ENCODE measurements at regions not wholly inside any gene's neighbourhood (a gene's known extent, or its start where the extent isn't known, plus 50 kb on each side); places are given as distances from the start of the nearest gene placed in this dataset.
"Not testable (repeated sequence)": the region's sequence is repeated elsewhere in the genome, so short reads cannot be mapped to it uniquely, and the experiment has no call there.

DNA sequence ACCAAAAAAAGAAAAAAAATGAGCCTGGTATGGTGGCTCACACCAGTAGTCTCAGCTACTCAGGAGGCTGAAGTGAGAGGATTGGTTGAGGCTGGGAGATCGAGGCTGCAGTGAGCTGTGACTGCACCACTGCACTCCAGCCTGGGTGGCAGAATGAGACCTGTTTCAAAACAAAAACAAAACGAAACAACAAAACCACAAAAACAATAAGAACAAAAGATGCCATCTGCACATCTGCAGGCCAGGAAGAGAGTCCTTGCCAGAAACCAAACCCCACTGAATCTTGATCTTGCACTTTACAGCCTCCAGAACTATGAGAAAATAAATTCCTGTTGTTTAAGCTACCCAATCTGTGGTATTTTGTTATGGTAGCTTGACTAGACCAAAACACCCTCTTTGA is 207.7 kb downstream of the YTHDC2 start:
- DNase-seq: no peak

DNA sequence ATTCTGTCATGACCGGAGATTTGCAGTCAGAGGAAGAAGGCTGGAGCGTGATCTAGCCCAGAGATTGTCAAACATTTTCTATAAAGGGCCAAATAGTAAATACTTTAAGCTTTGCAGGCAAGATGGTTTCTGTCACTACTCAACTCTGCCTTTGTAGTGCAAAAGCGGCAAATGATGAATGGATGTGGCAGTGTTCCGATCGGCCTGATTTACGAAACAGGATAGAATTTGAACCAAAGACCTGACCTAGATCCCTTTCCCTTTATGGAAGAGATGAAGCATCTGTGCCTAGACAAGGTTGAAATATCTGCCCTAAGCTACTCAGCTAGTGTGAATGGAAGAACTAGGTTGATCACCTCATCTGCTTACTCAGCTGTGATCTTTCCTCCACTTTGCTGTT is 209.5 kb downstream of the YTHDC2 start:
- no peak for DNase-seq

DNA sequence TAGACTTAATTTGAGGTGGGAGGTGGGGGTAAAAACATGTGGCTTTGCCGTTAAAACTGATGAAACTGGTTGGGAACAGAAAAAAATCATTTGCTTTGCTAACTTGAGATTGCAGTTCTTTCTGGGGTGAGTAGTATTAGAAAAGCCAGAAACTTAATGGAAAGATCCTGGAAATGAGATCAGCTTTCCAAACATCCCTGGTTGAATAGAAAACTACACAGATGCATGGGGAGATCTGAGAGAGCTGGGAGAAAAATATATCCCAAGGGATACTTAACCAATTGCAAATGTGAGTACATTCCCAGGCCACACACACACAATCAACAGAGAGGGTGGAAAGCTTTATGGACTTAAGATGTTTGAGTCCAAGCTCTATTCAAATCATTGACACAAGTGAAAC is 222.3 kb downstream of the YTHDC2 start:
- no peak for DNase-seq

DNA sequence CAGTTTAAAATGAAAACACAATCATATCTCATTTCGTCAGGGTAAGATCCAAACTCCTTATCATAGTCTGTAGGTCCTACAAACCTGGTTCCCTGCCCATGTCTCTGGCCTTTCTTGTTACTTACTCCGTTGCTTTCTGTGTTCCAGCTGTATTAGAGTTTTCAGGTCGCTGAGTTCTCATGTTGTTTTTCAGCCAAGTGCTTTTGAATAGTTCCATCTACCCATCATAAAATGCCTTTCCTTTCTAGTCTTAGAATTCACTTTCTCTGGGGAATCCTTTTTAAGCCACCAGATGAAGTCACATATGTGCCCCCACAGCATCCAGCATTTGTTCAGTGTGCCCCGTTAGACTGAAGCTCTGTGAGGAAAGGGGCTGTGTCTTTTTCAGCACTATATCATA is 228.7 kb downstream of the YTHDC2 start:
- no peak for DNase-seq

DNA sequence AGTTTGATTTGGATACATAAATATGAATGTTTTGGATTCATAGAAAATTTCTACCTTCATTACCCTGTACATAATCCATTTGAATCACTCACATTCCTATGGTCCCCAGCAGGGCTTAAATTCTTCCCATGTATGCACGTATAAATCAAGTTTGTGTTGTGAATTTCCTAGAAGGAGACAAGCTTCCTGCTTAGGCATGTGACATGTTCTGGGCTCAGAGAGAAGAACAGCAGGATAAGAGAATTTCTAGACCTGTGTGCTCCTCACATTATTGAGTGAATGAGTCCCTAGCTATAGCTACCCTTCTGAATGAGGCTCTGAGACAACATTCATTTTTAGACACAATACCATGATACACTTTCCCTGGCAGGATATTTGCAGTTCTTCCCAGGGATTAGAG is 229.1 kb downstream of the YTHDC2 start:
- DNase-seq: no peak

DNA sequence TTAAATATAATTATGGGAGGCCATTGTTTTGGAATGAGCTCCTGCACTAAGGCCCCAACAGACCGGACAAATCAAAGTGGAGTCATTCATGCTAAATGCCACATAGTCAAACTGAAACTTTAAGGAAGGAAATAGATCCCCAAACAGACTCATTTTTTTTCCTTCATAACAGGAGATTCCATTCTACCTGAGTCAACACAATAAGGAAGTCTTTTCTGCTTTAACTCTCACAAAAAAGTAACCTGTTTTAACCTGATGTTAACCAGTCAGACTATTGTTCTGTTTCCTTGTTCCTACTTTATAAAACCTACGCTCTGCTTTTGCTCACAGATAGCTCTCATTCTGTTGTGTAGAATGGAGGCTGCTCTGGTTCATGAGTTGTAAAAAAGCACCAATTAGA is 234.9 kb downstream of the YTHDC2 start:
- no peak for DNase-seq

DNA sequence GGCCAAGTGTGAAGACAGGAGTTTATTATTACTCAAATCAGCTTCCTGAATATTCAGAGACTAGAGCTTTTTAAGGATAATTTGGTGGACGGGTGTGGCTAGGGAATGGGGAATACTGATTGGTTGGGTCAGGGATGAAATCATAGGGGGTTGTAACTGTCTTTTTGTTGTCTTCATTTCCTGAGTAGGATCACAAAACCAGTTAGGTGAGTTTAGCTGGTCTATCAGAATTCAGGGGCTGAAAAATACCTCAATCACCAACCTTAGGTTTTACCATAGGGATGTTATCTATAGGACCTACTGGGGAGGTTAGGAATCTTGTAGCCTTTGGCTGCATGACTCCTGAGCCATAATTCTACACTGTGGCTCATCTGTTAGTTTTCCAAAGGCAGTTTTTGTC is 235.8 kb downstream of the YTHDC2 start:
- no peak for DNase-seq

DNA sequence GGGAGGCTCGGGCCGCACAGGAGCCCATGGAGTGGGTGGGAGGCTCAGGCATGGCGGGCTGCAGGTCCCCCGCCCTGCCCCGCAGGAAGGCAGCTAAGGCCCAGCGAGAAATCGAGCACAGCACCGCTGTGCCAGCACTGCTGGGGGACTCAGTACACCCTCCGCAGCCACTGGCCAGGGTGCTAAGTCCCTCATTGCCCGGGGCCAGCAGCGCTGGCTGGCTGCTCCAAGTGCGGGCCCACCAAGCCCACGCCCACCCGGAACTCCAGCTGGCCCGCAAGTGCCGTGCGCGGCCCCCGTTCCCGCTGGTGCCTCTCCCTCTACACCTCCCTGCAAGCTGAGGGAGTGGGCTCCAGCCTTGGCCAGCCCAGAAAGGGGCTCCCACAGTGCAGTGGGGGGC is 239.7 kb downstream of the YTHDC2 start:
- DNase-seq: not testable (repeated sequence)

DNA sequence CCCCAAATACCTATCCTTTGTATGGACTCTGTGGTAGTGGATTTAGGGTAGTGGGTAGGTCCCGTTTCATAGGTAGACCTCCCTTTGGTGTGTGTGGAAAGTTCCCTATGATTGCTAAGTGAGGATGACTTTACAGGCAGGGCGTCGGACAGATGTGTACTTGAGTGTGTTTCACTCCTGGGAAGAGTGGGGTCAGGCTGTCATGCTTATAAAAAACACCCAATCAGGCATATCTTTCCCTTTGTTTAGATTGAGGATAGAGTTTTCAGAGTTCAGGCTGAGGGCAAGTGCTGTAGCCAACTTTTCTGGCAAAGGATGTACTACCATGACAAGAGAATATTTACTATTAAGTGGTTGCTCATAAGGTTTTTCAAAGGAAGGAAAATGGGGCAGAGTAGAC is 242.0 kb downstream of the YTHDC2 start:
- no peak for DNase-seq

DNA sequence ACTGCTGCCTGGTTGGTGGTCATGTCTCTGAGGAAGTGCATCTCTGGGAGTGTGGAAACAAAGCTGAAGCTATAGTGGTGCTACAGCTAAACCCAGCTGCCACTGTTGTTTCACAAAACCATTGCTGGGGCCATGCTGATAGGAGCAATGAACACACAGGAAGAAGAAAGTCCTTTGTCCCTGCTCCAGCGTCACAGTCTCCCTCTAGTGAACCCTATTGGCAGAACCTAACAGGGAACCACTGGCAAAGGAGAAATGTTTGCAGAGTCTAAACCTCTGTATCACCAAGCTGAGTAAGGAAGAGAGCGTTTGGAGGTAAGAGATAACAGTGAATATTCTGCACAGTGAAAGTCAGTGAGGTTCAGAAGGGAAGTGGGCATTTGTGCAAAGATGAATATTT is 244.0 kb downstream of the YTHDC2 start:
- DNase-seq: no peak

DNA sequence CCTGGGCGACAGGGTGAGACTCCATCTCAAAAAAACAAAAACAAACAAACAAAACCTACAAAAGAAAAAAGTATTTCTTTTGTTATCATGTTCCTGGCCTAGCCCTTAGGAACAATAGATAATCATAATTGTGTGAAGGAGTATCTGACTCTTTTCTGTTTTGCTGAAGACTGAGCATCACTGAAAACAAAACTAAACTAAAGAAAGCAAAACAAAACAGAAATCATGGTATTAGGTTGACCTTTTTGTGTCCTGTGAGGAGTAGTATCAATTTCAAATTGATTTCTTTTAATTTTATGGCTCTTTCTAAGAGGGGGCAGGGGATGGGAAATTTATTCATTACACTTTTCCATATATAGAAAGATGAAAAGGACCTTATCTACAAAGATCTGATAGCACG is 246.0 kb downstream of the YTHDC2 start:
- no peak for DNase-seq

DNA sequence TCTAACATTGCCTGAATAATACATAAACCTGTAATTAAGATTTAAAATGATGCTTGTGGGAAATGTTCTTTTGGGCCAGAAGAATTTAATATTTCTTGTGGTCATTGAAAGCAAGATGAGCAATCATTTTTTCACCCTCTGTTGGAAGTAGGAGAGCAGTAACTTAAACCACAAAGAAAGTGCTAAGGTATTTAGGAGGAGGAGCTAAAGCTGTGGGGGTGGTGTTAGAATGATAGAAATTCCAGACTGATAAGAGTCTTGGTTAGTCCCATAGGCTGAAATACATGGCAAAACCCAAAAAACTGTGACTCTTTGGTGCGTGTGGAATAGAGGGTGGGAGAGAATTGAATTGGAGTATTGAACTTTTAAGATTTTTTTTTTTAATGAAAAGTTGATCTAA is 247.0 kb downstream of the YTHDC2 start:
- no peak for DNase-seq

DNA sequence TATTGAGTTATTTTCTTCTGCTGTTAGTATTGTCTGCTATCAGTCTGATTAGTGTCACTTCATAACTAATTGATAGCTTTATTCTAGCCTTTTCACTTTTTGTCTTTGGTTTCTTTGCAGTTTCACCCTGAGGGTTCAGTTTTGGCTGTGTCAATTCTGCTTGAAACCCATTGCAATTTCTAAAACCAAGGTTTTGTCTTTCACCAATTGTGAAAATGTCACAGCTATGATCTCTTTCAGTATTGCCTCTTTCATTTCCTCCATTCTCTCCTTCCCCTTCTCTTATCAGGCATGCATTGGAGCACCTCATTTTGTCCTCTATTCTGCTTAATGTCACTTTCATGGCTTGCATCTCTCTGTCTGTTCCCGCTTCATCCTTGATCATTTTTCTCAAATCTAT is 248.1 kb downstream of the YTHDC2 start:
- DNase-seq: no peak

DNA sequence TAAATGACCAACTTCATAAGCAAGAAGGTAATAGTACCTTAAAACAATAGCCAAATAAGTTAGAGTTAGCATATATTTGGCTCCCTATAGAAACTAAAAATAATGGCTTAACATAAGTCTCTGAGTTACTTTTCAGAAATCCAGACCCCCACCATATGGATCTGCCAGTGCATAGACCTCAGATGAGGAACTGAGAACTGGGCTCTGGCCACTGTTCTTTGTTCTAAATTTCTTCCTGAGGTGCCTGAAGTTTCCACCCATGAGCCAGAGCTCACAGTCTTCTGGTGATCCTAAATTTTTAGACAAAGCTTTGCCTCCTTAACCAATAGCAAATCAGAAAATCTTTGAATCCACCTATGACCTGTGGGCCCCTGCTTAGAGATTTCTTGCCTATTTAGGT is 250.9 kb downstream of the YTHDC2 start:
- no peak for DNase-seq

DNA sequence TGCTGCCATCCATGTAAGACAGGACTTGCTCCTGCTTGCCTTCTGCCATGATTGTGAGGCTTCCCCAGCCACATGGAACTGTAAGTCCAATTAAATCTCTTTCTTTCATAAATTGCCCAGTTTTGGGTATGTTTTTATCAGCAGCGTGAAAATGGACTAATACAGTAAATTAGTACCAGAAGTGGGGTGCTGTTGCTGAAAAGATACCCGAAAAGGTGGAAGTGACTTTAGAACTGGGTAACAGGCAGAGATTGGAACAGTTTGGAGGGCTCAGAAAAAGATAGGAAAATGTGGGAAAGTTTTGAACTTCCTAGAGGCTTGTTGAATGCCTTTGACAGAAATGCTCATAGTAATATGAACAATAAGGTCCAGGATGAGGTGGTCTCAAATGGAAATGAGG is 253.3 kb downstream of the YTHDC2 start:
- not testable (repeated sequence) for DNase-seq

DNA sequence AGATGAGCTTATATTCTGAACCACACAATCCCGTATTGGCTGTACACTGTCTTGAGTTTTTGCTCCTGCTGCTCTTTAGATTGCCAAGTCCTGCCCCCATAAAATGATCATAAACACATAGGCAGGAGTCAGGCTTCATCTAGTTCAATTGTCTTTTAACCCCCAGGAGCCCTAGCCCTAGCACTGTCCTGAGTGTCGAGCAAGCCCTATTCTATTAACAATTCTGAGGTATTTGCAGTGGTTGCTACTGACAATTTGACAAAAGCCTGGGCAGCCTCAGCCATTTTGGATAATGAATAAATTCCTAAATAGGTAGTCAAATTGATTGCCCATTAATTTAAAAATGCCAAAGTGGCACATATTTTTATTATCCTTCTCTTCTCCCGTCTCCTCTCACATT is 257.2 kb downstream of the YTHDC2 start:
- no peak for DNase-seq

DNA sequence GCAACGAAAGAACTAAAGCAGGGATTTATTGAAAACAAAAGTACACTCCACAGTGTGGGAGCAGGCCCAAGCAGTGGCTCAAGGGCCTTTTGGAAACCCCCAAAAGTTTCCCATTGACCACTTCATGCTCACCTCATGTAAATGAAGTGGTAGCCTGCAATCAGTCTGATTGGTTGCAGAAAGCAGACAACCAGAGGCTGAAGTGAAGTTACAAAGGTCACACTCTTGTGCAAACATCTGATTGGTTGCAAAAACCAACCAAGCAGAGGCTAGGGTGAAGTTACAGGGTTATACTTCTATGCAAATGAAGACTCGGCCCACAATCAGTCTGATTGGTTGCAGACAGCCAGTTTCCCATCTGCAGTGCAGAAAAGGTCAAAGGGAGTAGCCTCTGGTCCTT is 258.0 kb downstream of the YTHDC2 start:
- DNase-seq: no peak

DNA sequence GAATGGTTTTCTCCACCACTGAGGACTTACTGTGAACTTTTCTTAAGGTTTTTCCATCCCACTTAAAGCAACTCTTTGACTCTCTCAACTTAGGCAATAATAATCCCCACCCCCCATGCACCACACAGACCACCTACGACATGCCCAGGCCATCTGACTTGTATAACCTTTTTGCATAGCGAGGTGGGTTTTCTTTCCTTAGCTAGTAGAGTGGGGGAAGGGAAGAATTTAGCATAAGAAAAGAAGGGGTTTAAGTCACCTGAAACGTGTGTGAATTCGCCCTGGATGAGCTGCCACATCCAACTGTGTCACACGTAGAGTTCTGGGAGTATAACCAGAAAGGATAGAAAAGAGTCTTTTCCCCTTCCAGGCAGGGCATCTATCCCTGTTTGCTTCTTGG is 262.7 kb downstream of the YTHDC2 start:
- DNase-seq: no peak

DNA sequence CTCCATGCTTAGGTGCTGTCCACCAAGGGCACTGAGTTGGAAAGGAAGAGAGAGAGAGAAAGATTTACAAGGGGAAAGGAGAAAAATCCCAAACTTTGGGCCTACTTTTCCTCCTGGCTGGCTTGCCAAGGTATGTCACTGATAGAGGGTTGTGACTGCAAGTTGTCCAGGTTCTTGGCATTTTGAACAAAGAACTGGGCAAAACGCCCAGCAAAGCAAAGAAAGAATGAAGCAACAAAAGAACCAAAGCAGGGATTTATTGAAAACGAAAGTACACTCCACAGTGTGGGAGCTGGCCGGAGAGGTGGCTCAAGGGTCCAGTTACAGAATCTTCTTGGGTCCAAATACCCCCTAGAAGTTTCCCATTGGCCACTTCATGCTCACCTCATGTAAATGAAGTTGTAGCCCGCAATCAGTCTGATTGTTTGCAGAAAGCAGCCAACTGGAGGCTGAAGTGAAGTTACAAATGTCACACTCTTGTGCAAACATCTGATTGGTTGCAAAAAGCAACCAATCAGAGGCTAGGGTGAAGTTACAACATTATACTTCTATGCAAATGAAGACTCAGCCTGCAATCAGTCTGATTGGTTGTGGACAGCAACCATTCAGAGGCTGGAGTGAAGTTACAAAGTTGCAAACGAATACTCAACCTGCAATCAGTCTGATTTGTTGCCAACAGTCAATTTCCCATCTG is 263.5 kb downstream of the YTHDC2 start:
- DNase-seq: peak; percentile 11

DNA sequence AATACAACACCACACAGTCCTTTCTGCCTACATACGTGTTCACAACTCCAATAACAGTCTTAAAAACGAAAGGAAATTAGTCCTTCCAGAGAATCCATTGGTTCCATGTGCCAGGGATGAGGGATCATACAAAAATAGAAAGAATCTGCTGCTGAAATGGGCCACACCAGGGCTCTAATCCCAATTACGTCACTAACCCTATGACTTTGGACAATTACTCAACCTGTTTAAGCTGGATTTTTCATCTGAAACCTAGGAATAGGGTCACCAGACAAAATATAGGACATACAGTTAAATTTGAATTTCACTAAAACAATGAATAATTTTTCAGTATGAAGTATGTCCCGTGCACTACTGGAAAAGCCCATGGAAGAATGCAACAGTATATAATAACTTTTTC is 264.7 kb downstream of the YTHDC2 start:
- DNase-seq: no peak

DNA sequence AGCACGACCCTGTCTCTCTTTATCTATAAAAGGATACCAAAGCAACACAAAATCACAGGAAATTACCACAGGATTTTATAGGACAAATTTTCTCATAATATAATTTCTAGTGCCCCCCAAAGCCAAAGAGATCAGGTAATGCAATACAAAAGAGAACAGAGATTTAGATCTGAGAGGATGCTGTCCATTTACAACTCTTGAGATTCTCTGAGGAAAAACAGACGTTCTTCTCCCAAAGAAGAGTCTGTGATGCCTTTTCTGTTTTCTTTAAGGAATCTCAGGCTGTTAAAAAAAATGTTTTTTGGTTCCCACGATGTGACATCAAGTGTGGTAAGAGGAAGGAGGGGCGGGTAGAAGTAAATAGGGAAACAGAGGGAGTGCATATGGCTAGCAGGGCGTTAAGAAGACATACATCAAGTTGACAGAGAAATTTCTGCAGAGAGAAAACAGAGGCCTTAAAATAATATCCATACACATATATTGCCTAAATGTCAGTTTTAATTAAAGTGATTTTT is 274.7 kb downstream of the YTHDC2 start:
- DNase-seq: no peak

DNA sequence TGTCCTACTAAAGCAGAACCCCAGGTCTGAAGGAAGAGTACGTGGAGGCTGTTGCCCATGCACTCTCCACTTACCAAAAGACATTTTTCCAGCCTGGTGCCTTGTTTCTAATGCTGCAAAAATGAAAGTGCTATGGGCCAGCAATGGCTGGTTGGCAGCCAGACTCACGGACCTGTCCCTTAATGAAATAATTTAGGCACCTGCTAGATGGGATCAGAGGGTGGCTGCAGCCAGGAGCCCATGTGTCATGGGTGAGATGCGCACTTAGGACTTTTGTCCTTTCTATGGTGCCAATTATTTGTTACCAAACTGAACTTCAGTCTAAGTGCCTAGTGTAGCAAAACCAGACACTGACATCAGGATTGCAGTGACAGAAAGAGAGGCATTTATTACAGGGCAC is 276.3 kb downstream of the YTHDC2 start:
- DNase-seq: no peak

DNA sequence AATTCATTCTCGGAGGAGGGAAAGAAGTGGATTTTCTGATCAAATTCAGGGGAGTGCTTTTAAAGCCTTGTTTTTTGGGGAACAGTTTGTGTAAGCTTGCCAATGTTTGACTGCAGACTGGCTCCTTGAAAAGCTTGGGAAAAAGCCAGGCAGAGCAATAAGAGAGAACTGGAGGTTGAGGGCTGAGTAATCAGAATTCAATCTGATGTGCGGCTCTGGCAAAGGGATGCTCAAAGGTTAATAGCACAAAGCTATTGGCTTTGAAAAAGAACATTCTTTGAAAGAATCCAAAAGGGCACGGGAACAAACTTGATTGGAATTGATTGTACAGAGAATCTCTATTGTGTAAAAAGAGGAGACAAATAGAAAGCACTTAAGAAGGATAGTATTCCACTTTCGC is 279.3 kb downstream of the YTHDC2 start:
- no peak for DNase-seq

DNA sequence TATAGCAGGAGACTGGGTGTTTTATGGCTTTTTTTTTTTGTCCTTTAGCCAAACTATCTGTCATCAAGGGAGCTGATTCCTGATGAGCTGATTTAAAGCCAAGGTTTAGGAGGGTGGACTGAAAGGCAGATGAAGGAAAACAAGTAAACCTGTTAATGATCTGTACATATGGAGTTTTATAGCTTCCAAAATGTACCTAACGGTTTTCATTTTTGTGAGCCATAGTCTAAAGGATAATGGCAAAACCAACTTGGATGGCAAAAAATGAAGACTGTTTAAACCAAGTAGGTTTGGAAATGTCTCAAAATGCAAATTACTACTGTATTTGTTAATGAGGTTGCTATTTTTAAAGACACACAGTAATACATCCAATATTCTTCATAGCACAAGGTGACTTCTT is 281.5 kb downstream of the YTHDC2 start:
- DNase-seq: no peak

DNA sequence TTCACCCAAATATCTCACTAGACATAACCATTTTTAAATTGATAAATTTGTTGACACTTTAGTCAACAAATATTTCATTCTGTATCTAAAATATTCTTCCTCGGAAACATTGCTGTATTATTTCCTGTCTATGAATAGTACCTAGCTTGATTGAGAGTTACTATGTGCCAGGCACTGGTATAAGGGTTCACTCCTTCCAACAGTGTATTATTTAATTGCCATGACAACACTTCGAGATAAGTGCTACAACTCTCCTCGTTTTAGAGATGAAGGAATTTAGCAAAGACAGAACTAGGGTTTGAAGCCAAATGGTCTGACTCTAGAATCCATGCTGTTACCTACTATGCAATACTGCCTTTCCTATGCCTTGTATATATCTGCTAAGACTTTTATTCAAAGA is 287.2 kb downstream of the YTHDC2 start:
- DNase-seq: no peak
